ENCODE measurements at regions not wholly inside any gene's neighbourhood (a gene's known extent, or its start where the extent isn't known, plus 50 kb on each side); places are given as distances from the start of the nearest gene placed in this dataset.

- TF ChIP-seq TCF12 (IDR thresholded peaks at IDR 0.05; ENCODE audit: low read depth) (no peak), EP300 (IDR thresholded peaks at IDR 0.05; ENCODE audit: borderline replicate concordance) (no peak), NFIC (IDR thresholded peaks at IDR 0.05) (no peak), ZBTB7A (IDR thresholded peaks at IDR 0.05; ENCODE audit: low read depth) (no peak), FOXM1 (IDR thresholded peaks at IDR 0.05; ENCODE audit: borderline replicate concordance, low read depth) (no peak), CREB1 (IDR thresholded peaks at IDR 0.05; ENCODE audit: low read depth) (no peak), RAD21 (IDR thresholded peaks at IDR 0.05; ENCODE audit: low read depth) (no peak), CEBPB (IDR thresholded peaks at IDR 0.05) (no peak), EGR1 (IDR thresholded peaks at IDR 0.05) (no peak), YY1 (IDR thresholded peaks at IDR 0.05; ENCODE audit: low read depth) (no peak), TEAD4 (IDR thresholded peaks at IDR 0.05) (no peak), USF1 (IDR thresholded peaks at IDR 0.05) (no peak)
- TF ChIP-seq, protein P1, sequence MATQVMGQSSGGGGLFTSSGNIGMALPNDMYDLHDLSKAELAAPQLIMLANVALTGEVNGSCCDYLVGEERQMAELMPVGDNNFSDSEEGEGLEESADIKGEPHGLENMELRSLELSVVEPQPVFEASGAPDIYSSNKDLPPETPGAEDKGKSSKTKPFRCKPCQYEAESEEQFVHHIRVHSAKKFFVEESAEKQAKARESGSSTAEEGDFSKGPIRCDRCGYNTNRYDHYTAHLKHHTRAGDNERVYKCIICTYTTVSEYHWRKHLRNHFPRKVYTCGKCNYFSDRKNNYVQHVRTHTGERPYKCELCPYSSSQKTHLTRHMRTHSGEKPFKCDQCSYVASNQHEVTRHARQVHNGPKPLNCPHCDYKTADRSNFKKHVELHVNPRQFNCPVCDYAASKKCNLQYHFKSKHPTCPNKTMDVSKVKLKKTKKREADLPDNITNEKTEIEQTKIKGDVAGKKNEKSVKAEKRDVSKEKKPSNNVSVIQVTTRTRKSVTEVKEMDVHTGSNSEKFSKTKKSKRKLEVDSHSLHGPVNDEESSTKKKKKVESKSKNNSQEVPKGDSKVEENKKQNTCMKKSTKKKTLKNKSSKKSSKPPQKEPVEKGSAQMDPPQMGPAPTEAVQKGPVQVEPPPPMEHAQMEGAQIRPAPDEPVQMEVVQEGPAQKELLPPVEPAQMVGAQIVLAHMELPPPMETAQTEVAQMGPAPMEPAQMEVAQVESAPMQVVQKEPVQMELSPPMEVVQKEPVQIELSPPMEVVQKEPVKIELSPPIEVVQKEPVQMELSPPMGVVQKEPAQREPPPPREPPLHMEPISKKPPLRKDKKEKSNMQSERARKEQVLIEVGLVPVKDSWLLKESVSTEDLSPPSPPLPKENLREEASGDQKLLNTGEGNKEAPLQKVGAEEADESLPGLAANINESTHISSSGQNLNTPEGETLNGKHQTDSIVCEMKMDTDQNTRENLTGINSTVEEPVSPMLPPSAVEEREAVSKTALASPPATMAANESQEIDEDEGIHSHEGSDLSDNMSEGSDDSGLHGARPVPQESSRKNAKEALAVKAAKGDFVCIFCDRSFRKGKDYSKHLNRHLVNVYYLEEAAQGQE (IDR thresholded peaks at IDR 0.05; ENCODE audit: low read depth) = no peak
- TF ChIP-seq, protein P2, sequence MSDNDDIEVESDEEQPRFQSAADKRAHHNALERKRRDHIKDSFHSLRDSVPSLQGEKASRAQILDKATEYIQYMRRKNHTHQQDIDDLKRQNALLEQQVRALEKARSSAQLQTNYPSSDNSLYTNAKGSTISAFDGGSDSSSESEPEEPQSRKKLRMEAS (IDR thresholded peaks at IDR 0.05) = no peak
These were observed 141.2 kb upstream of the KLF6 start for GRCh38 chr10:3926258-3926657.

All from Ishikawa (cell line).